H4 (cell line): ENCODE measurements at regions not wholly inside any gene's neighbourhood (a gene's known extent, or its start where the extent isn't known, plus 50 kb on each side); places are given as distances from the start of the nearest gene placed in this dataset.

ENCODE experiments used
- DNase-seq: peaks from one replicate; pipeline ENCODE4 v3.0.0-alpha.2; 2015; ENCODE audit warnings: low spot score

DNA sequence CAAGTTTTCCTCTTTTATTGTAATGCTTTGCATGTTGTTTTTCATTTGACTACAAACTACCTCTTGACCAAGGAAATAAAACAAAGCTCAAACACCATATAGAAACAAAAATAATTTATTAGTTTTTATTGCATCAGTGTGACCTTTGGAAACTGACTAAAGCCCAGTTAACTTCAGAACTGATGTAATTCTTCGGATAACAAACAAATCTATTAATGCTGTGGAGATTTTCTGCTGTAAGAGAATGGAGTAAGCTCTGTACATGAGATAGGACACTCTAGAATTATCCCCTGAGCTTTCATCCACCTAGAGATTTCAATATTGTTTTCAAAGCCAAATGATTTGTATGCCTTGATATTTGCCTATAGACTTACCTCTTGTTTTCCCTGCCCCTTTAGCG is 154.0 kb upstream of the KCNK2 start:
- no peak for DNase-seq

DNA sequence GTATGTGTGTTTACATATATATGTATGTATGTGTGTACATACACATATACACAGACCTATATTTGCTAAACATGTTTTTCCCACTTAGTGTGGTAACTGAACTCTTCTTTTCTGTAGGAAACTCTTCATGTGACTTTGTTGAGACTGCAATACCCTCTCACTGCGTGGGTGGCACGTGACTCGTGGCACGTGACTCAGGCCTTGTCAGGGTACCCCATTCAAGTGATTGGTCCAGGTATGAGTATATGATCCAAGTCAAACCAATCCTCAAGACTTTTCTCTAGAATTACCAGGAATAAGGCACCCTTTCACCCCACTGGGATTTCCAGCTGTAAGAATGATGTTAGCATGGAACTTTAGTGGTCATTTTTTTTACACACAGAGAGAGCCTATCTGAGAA is 149.2 kb upstream of the KCNK2 start:
- no peak for DNase-seq

DNA sequence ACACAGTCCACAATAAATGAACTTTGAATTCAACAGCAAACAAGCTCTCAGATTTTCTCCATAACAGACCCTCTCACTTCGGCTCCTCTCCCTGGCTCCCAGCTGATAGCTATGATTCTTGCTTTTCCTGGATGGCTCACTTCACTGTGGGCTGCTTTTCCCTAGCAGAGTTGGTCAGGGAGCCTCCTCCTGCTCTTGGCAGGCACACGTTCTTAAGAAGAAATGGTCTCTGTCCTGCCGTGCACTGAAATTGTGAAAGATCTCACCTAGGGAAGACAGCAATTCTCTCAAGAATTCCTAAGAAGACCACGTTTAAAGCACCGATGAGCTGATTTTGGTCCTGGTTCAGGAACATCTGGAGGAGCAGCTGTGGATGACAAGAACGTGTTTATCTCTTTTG is 148.5 kb upstream of the KCNK2 start:
- no peak for DNase-seq

DNA sequence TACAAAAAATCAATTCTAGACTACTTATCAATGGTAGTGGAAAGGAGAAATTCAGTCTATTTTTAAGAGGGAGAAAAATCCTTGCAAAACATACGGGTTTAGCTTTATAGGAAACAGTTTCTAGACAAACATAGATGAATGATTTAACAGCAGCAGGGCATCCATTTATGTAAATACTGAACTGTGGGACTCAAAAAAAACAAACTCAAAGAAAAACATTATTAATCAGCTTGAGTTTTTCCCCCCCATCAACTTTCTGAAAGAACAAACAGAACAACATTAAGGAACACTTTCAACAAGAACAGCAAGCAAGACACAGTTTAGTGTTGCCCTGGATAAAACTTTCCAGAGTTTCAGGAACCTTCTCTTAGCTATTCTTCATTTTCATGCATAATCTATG is 147.3 kb upstream of the KCNK2 start:
- DNase-seq: no peak

DNA sequence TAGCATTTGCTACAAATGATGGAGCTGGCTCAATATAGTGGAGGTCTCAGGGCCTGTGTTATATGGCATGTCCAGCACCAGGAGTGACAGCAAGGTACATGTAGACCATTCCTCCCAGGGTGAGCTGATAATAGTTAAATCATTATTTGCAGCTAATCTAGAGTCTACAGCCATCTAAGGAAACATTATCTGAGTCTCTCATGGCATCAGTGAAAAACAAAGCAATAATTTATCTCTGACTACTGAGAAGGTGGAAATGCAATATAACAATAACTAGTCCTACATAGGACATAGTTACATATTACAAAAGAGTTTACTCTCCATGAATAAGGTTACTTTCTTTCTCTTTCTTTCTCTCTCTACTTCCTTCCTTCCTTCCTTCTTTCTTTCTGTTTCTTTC is 143.4 kb upstream of the KCNK2 start:
- no peak for DNase-seq

DNA sequence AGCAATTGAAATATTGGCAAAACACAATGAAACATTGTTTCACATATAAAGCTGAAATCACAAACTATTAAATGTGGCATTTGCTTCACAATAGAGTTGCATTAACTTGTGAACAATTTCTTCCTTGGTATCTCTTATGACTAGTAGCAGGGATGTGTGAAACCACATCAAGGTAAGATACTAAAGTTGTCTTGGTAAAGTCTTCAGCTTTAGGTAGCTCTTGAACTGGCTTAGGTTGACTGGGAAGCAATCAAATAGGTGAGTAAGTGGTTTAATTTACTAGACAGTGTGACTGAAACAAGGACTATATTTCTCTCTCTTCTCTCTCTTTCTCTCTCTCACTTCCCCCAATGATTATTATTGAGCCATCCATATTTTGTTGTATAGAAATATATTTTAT is 141.5 kb upstream of the KCNK2 start:
- no peak for DNase-seq

DNA sequence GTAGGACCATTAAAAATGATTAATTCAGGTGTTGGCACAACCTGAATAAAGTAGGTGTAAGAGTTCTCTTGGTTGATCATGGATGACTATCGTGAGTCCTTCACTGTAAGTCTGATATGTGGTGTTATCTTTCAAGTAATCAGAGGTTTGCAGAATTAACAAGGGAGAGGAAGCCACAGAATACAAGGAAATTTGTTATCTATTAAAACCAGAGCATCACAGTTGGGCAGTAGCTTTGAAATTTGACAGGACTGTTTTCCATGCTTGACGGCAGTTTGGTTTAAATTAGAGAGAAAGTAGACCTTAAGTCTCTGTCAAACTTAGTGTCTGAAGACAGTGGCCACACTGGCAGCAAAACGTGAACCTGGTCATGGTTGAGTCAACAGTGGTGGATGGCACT is 139.5 kb upstream of the KCNK2 start:
- DNase-seq: no peak

DNA sequence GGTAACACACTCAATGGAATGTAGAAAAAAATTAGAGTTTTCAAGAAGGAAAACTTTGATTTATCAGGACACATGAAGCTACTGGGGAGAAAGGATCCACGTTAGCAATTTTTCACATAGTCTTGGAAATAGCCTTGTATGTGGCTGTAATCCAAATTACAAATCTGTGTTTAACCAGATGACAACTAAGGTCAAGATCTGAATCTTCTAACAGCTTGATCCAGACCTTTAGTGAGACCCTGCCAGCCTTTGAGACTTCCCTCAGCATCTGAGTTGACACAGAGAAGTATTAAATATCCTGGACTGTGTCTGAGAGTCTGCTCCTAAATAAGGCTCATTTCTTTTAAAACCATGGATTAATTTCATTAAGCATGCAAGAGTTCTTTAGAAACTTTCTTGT is 135.9 kb upstream of the KCNK2 start:
- no peak for DNase-seq

DNA sequence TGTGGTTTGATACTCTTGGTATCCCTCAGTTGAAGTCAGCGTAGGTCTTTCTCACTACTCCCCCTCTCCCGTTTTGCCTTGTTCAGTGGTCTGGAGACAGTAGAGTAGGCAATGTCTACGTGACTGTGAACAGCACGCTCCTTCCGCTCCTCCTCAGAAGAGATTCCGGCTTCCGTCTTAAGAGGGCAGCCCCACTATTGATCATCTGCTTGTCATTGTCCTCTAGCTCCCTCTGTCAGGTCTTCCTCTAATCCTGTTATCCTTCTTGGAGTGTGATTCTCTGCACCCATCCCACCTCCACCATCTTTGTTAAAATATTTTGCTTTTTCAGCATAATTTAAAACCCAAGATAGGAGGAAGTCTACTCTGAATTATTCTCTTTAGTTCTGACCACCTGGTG is 129.9 kb upstream of the KCNK2 start:
- DNase-seq: no peak

DNA sequence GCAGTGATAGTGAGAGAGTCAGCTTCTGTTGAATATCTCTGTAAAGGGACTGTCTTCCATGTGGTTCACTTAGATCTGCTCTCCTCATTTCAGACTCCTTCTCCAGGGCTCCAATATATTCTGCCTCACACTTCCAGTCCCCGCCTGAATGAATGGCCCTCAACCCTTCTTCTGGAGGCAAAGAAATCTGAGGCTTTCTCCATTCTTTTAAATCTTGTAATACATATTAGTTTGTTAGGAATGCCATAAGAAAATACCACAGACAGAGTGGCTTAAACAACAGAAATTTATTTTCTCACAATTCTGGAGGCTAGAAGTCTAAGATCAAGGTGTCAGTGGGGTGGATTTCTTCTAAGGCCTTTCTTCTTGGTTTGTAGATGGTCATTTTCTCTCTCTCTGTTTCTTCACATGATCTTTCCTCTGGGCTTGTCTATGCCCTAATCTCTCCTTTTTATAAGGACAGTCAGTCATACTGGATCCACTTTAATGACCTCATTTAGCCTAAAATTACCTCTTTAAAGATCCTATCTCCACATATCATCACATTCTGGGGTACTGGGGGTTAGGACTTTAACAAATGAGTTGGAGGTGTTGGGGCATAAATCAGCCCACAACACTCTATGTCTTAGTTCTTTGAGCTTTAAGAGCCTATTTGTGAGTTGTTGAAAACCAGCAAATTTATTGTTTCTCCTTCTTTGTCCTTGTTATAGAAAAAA is 128.5 kb upstream of the KCNK2 start:
- DNase-seq: no peak

DNA sequence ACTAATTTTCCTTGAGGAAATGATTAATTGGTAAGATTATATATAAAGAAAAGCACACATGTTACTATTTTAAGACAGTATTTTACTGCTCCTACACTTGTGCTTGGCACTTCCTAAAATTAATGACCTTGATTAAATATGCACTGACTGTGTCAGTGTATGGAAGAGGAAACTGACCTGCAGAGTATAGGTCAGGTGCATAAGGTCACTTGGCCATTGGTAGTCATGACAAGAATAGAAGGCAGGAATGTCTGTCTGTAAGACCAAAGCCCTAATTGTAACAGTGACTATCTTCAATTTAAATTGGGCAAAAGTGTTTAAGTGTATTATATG is 128.0 kb upstream of the KCNK2 start:
- DNase-seq: no peak

DNA sequence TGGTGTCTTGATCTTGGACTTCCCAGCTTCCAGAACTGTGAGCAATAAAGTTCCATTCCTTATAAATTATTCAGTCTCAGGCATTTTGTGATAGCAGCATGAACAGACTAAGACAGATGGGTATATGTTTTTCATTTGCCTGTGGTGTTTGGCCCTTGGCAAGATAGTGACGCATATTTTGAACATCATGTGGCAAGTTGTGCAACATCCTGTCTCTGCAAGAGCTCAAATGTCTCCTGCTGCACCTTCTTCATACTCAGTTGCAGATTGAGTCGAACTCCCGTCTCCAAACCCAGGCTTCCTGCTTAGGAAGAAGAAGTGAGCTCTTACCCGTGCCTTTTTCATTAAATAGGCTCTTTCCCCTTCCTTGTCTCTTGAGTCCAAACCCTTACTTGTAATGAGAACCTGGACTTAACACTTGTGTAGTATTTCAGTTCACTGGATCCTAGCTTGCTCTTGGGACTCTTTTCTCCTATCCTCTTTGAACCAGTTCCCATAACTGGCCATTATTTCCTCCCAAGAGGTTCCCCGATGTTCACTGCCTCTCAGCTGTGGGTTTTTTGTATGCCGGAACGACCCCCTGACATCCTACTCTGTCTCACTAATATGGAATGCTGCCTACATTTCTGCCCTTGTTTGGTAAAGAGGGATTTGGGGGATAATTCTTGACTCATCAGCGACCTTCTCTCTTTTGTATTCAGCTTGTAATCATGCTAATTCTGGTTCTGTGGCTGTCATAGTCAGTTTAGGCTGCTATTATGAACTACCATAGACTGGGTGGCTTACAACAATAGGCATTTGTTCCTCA is 125.0 kb upstream of the KCNK2 start:
- DNase-seq: peak; percentile 80

DNA sequence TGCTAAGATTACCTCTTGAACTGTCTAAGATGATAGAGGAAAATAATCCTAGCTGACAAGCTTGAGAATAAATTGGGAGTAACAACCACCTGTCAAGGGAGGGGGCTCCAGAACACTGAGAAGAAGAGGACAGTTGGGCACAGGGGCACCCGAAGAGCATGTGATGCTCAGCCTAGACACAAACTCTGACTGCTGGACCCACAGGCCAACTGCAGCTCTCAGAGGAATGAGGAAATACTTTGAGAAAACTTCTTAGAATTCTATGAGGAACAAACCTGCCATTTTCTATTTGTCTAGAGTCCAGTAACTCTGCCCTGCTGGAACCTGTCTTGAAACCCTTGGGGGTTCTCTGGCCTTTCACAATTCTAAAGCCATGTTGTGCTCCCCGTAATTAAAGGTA is 124.1 kb upstream of the KCNK2 start:
- DNase-seq: no peak

DNA sequence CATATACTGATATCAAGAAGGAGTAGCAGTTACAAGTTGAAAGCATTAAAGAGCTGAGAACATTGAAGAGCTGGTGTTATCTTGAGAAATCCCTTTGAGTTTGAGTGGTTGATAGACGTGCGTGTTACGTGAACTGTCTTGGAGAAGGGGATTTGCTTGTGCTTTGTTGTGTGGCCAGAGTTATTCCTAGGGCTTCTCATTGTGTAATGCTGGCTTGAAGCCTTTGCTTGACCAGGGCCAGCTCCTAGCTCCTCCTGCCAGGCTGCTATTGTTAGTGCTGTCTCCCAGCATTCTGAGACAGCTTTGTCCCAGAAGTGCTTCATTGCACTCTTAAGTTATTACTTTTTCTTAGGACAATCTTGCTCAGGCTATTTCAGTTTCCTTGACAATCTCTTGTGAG is 116.2 kb upstream of the KCNK2 start:
- no peak for DNase-seq

DNA sequence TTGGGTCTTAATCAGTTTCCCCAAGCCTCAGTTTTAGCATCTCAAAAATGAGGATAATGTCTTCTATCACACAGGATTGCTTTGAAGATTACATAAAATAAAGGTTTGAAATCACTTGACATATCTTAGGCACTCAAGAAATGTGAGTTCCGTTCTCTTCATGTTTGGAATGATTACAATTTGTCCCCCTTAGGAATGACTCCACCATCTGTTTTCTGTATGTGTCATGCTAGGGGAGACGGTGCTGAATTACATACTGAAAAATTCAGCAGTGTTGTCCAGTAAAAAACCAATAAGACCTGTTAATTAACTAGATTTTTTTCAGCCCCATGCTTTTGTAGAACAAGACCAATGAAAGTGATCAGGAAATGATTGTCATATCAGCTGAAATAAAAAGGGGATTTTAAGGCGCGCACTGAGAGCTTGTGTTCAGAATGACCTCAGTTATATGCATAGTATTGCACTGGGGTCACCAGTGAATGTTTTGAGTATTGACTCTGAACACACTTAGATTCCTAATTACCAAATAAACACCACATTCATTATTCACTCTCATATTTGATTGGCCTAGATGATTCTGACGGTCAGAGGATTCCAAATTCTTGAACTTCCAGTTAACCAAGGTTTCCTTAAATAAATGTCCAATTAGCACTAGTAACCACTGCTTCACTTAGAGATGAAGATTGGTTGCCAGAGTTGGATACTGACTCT is 114.5 kb upstream of the KCNK2 start:
- no peak for DNase-seq

DNA sequence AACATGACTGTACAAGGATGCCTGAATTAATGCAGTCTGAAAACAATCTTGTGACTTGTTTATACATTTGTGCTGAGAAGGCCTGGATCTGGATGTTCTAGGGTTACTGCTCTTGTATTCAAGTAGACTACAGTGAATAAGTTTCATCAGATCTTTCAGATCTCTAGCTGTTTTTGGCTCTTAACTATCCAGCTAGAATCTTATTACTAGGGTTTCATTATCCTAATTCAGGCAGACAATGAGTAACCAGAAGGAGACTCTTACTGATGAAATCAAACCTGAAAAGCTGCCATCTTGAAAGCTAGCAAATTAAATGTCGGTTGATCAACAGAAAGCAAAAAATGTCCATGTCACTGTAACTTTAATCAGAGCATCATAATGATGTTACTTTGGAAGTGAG is 112.5 kb upstream of the KCNK2 start:
- DNase-seq: no peak

DNA sequence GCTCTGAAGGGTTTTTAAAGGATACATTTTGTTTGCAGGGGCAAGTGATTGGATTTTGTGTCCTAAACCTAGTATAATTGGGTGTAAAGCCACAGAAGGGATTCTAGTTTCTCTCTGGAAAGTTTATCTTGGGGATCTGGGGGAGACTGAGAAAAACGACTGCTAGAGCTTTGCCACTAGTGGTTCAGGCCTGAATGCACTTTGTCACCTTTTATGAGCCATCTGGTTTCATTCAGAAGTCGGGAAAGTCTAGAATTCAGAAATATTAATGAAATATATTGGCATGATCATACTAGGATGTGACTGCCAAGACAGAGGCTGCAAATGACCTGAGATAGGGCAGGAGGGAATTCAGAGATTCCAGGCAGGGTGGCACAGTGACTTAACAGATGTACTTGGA is 111.5 kb upstream of the KCNK2 start:
- no peak for DNase-seq

DNA sequence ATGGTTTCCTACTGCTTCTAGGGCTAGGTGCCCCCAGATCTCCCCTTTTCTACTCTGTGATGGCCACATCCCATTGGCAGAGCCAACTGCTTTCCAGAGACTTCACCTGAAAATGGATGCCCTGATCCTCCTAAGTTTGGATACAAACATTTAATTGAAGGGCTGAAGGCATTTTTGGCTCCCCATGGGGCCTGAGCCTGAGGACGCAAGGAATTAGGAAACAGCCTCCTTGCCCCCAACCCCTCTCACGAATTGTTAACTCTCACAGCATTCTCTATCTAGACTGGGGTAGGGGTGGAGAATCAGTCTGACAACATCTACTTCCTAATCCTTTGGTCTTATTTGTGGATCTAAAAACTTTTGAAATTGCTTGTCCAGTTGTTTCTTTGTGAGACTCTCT is 108.5 kb upstream of the KCNK2 start:
- DNase-seq: no peak

DNA sequence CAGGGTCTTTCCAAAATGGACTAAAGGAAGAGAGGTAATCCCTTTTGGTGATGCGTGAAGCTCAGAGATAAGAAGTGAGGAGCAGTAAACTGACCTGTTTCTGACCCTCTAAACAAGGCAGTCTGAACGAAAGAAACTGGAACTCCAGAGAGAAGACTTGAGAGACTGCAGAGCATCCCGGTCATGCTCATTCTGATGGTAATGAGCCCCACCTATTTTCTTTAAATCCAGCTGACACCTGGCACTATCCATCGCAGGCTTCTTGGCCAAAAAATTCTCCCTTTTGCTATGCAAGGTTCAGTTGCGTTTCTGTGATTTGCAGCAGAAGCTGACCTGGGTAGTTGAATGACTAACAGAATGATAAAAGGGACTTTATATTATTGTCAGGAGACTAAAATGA is 105.9 kb upstream of the KCNK2 start:
- no peak for DNase-seq

DNA sequence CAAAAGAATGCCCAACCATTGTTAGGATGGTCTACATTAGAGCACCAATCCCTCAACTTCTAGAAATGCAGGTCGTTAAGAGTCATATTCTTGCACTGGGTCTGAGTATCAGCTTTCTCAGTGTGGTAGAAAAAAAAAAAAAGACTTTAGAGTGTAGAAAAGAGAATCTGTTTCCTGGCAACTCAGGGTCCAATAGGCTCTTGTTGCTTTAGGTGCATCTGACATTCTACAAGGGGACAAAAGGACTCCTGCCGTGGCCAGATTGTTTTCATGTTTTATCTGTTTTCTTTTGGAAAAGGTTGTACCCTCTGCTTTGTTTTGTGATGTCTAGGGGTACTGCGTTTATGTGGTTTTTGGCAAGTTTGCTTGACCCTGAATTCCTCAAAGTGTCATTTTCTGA is 105.4 kb upstream of the KCNK2 start:
- no peak for DNase-seq

DNA sequence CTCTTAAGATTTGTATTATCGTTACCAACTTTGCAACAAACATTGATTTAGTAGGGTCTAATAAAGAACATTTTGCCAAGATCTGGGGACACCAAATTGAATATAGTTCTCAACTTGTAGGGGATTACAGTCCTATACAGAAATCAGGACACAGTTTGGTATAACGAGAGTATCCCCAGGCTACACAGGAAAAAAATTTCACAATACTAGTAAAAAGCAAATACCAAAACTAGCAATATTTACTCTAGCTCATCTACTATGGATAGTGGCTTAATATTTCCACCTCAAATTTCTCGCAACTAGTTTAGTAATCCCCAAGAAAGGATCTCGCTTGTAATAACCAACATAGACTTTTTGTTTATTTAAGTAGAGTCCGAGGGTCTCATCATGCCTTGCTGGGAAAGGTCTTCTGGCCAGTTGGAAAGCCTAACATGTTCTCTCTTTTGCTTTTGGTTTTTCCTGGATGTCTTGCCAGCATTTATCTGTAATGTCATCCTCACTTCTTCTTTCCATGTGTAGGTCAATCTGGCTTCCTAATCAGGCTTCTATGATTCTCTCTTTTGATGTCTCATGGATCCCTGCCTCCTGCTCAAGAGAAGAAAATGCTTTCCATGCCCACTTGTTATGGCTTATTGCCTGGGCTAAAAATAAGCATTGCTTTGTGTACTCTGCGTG is 104.7 kb upstream of the KCNK2 start:
- DNase-seq: no peak

DNA sequence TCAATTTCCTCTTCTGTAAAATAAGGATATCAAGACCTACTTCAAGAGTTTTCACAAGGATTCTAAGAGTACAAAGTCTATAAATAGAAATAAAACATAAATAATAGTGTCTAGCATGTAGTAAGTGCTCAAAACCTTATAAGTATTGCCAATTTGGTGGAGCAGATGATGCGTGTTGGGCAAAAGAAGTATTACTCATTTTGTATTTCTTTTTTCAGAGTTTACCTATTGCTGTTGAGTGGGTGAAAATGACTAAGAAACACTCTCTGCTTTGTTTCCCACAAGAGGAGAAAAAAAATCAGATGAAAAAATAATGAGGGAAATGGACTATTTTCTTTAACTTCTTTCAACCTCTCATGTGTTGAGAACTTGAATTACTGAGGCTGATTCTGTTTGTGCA is 103.3 kb upstream of the KCNK2 start:
- no peak for DNase-seq

DNA sequence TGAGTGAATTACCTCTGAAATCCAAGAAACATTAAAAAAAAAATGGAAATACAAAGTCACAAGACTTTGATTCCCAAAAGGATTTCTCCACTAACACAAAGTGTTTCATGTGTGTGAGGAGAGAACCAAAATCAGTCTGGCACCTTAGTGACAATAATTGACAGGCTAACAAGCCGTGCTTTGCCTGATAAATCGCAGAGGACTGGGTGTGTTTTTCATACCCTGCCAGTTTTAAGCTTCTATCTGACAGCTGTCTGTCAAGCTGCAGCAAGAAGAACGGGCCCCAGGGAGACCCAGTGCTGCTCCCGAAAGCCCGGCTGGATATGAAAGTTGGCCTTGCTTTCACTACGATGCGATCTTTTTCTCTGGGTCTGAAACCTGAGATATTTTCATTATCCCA is 101.6 kb upstream of the KCNK2 start:
- DNase-seq: no peak
